GM23338 (cell line): ENCODE measurements at regions not wholly inside any gene's neighbourhood (a gene's known extent, or its start where the extent isn't known, plus 50 kb on each side); places are given as distances from the start of the nearest gene placed in this dataset.

Experiments
- ATAC-seq: fragments of 200-7000 bp; cut with Tn5 transposase; 3 replicates; pipeline ENCODE4 v1.9.1; 2020
- DNase-seq: peaks from one replicate; pipeline ENCODE4 v3.0.0-alpha.2; 2015; ENCODE audit warnings: low spot score
- H2AFZ ChIP-seq: fragments of 200-600 bp; sonication (generic); 2 replicates; pipeline ENCODE4 v1.8.0; 2016; ENCODE audit warnings: antibody characterized with exemption, mild to moderate bottlenecking, moderate library complexity
- H3F3A ChIP-seq: fragments of 200-600 bp; sonication (generic); replicated peaks from 2 replicates; pipeline ENCODE4 v1.8.0; 2017; ENCODE audit warnings: antibody characterized with exemption, mixed run types, low read depth
- H3K27ac ChIP-seq: fragments of 200-600 bp; sonication (generic); 2 replicates; pipeline ENCODE4 v1.6.1; 2016; ENCODE audit warnings: low read depth
- H3K27me3 ChIP-seq: fragments of 200-600 bp; sonication (generic); 2 replicates; pipeline ENCODE4 v1.8.0; 2016; ENCODE audit warnings: mild to moderate bottlenecking, mixed run types, moderate library complexity; ENCODE audit not compliant: insufficient read depth
- H3K36me3 ChIP-seq: fragments of 200-600 bp; sonication (generic); 2 replicates; pipeline ENCODE4 v1.8.0; 2016; ENCODE audit warnings: mild to moderate bottlenecking; ENCODE audit not compliant: insufficient read depth
- H3K4me1 ChIP-seq: fragments of 200-600 bp; sonication (generic); 2 replicates; pipeline ENCODE4 v1.8.0; 2016; ENCODE audit warnings: mild to moderate bottlenecking, moderate library complexity; ENCODE audit not compliant: insufficient read depth
- H3K4me2 ChIP-seq: fragments of 200-600 bp; sonication (generic); 2 replicates; pipeline ENCODE4 v1.7.1; 2017; ENCODE audit warnings: mixed run types
- H3K4me3 ChIP-seq: fragments of 200-600 bp; sonication (generic); 2 replicates; pipeline ENCODE4 v1.6.1; 2016; ENCODE audit warnings: mixed run types
- H3K79me2 ChIP-seq: fragments of 200-600 bp; sonication (generic); replicated peaks from 2 replicates; pipeline ENCODE4 v1.8.0; 2017; ENCODE audit warnings: mild to moderate bottlenecking; ENCODE audit not compliant: insufficient read depth
- H3K9me2 ChIP-seq: fragments of 200-600 bp; sonication (generic); 2 replicates; pipeline ENCODE4 v1.8.0; 2017; ENCODE audit not compliant: insufficient read depth
- H4K20me1 ChIP-seq: fragments of 200-600 bp; sonication (generic); replicated peaks from 2 replicates; pipeline ENCODE4 v1.8.0; 2017; ENCODE audit warnings: mild to moderate bottlenecking; ENCODE audit not compliant: insufficient read depth
- H3K27ac Mint-ChIP-seq: 2 replicates; pipeline ENCODE4 v1.8.0; 2020; ENCODE audit warnings: inconsistent platforms, mild to moderate bottlenecking, moderate library complexity, mixed read lengths
- H3K27me3 Mint-ChIP-seq: 3 replicates; pipeline ENCODE4 v1.8.0; 2022; ENCODE audit warnings: low read depth, mild to moderate bottlenecking, moderate library complexity, mixed read lengths, inconsistent platforms; ENCODE audit not compliant: insufficient read depth, poor library complexity
- H3K36me3 Mint-ChIP-seq: 3 replicates; pipeline ENCODE4 v1.8.0; 2021; ENCODE audit warnings: low read depth, mild to moderate bottlenecking, inconsistent platforms, moderate library complexity, mixed read lengths
- H3K4me1 Mint-ChIP-seq: 3 replicates; pipeline ENCODE4 v1.8.0; 2020; ENCODE audit warnings: mild to moderate bottlenecking, inconsistent platforms, mixed read lengths
- H3K4me3 Mint-ChIP-seq: 3 replicates; pipeline ENCODE4 v1.8.0; 2021; ENCODE audit warnings: moderate library complexity, mild to moderate bottlenecking, inconsistent platforms, mixed read lengths
- H3K9me3 Mint-ChIP-seq: 3 replicates; pipeline ENCODE4 v1.8.0; 2020; ENCODE audit warnings: moderate library complexity, mild to moderate bottlenecking, inconsistent platforms, mixed read lengths
- CREB1 ChIP-seq: fragments of 250-450 bp; sonication (Bioruptor Pico); IDR thresholded peaks from 2 replicates; pipeline ENCODE4 v1.5.0; 2020; ENCODE audit warnings: low read depth, mild to moderate bottlenecking, moderate library complexity
- CTCF ChIP-seq, 2 experiments: fragments of 200-600 bp in 1 of 2; sonication (generic) in 1 of 2; conservative IDR thresholded peaks; 2 replicates each; pipeline versions ENCODE4 v1.5.1 to v1.6.1; 2016 to 2017; ENCODE audit warnings: antibody characterized with exemption in 2 of 2, low read depth in 2 of 2, mild to moderate bottlenecking in 2 of 2, moderate library complexity in 1 of 2
- ETS1 ChIP-seq: IDR thresholded peaks from 2 replicates; pipeline ENCODE4 v1.6.1; 2016; ENCODE audit warnings: antibody characterized with exemption
- EZH2 ChIP-seq: fragments of 200-600 bp; sonication (generic); IDR thresholded peaks from one replicate; pipeline ENCODE4 v1.8.0; 2017; ENCODE audit warnings: antibody characterized with exemption, mild to moderate bottlenecking, low read depth; ENCODE audit not compliant: unreplicated experiment
- EZH2phosphoT487 ChIP-seq: fragments of 200-600 bp; sonication (generic); IDR thresholded peaks from one replicate; pipeline ENCODE4 v1.8.1; 2018; ENCODE audit warnings: antibody characterized with exemption; ENCODE audit not compliant: unreplicated experiment
- JUNB ChIP-seq: IDR thresholded peaks from one replicate; pipeline ENCODE4 v1.6.1; 2016; ENCODE audit warnings: antibody characterized with exemption; ENCODE audit not compliant: unreplicated experiment
- NANOG ChIP-seq: IDR thresholded peaks from 2 replicates; pipeline ENCODE4 v1.6.1; 2016; ENCODE audit warnings: antibody characterized with exemption, borderline replicate concordance
- POLR2AphosphoS5 ChIP-seq: IDR thresholded peaks from 2 replicates; pipeline ENCODE4 v1.6.1; 2016; ENCODE audit warnings: antibody characterized with exemption, low read depth
- REST ChIP-seq: IDR thresholded peaks from one replicate; pipeline ENCODE4 v1.6.1; 2018; ENCODE audit warnings: antibody characterized with exemption; ENCODE audit not compliant: unreplicated experiment
- STAT1 ChIP-seq: IDR thresholded peaks from one replicate; pipeline ENCODE4 v1.6.1; 2016; ENCODE audit warnings: antibody characterized with exemption; ENCODE audit not compliant: unreplicated experiment
- ZNF114 ChIP-seq: fragments of 250-450 bp; sonication (Bioruptor Pico); IDR thresholded peaks from 2 replicates; pipeline ENCODE4 v1.5.0; 2020; ENCODE audit warnings: mild to moderate bottlenecking, moderate library complexity
- ZNF331 ChIP-seq: fragments of 250-450 bp; sonication (Bioruptor Pico); IDR thresholded peaks from 2 replicates; pipeline ENCODE4 v1.5.0; 2020; ENCODE audit warnings: low read depth, mild to moderate bottlenecking, moderate library complexity
- ZNF462 ChIP-seq: fragments of 250-450 bp; sonication (Bioruptor Pico); IDR thresholded peaks from 2 replicates; pipeline ENCODE4 v1.5.0; 2020; ENCODE audit warnings: mild to moderate bottlenecking, moderate library complexity

GRCh38 chr10:128833671-128834070, 633.4 kb upstream of the MGMT start:
- no peaks in the 10 kb centered on the region for H3F3A ChIP-seq
- no peaks in the 10 kb centered on the region for H3K9me3 Mint-ChIP-seq
- H3K4me1 ChIP-seq: no peaks in the 10 kb centered on the region
- H3K36me3 Mint-ChIP-seq: no peaks in the 10 kb centered on the region
- no peaks in the 10 kb centered on the region for H3K4me1 Mint-ChIP-seq
- no peak overlapping the region for H3K4me3 Mint-ChIP-seq
- no peak for DNase-seq
- peaks cover 2% of the 10 kb centered on the region for H3K27me3 Mint-ChIP-seq
- H4K20me1 ChIP-seq: no peaks in the 10 kb centered on the region
- no peak overlapping the region for H3K4me2 ChIP-seq
- H3K27me3 ChIP-seq: no peaks in the 10 kb centered on the region
- no peaks in the 10 kb centered on the region for H3K79me2 ChIP-seq
- no peaks in the 10 kb centered on the region for H3K36me3 ChIP-seq
- H2AFZ ChIP-seq: no peak overlapping the region
- no peak overlapping the region for H3K4me3 ChIP-seq
- no peak for TF ChIP-seq ZNF331 (CRISPR knock-in tag)
- no peak for TF ChIP-seq EZH2
- no peak for TF ChIP-seq REST
- TF ChIP-seq NANOG: no peak
- no peak for TF ChIP-seq POLR2AphosphoS5
- TF ChIP-seq ETS1: no peak
- TF ChIP-seq CTCF (conservative IDR thresholded peaks at IDR 0.05; ENCODE audit: low read depth in 2 of 2): no peak
- TF ChIP-seq STAT1: no peak
- TF ChIP-seq JUNB: no peak
- TF ChIP-seq ZNF462 (CRISPR knock-in tag): no peak
- no peak for TF ChIP-seq ZNF114 (CRISPR knock-in tag)
- TF ChIP-seq EZH2phosphoT487: no peak
- no peak for TF ChIP-seq CREB1
- ATAC-seq: no peak
- no peak overlapping the region for H3K27ac Mint-ChIP-seq
- H3K27ac ChIP-seq: no peak overlapping the region
- H3K9me2 ChIP-seq: peaks cover 12% of the 10 kb centered on the region; the same call in 1 of the 2 replicates
